ENCODE measurements at regions not wholly inside any gene's neighbourhood (a gene's known extent, or its start where the extent isn't known, plus 50 kb on each side); places are given as distances from the start of the nearest gene placed in this dataset.

DNA sequence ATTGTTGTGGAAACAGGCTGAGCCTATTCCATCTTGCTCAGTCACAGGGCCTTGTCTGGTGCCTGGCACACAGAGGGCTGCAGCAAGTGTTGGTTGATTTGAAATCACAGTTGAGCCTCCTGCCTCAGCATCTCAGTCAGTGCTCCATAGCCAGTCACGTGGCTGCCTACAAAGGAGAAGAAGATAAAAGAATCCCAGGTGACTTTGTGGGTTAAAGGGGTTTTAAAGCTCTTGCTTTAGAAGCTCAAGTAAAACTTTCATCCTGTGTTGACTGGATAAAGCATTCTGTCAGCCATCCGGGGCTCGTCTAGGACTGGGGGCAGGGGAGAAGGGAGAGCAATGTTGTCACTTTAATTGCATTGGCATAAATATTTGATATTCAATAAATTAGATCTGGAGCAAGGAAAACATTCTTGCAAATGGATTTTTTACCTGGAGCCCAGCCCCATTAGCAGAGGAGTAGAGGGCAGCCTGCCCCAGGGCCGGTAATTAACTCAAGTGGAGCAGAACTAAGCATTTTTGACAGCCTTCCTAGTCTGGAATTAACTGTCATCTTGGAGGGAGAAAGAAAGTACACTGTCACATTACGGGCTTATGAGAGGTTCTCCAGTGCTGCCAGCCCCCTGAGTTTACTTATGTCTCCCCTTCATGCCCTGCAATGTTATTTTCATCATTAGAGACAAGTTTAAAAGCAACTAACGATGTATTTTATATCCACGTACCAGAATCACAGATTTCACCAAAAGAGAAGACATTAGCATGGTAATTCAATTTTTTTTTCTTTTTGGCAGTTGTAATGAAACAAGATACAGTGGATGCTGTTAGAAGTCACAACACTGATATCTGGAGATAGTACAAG lies 71.7 kb upstream of the GTSF1L start:
- no peak overlapping the region for H3K4me3 ChIP-seq
- no peak for DNase-seq
- H3K4me1 ChIP-seq: no peaks in the 10 kb centered on the region
- H3K27ac ChIP-seq: no peak overlapping the region
- no peaks in the 10 kb centered on the region for H3K27me3 ChIP-seq
- WGBS, 2 donors: 42 to 58% methylated on average over 7 of the region's 7 CpGs
- H3K36me3 ChIP-seq (ENCODE audit: low read depth, missing control alignments): no peaks in the 10 kb centered on the region
- TF ChIP-seq POLR2A (IDR thresholded peaks at IDR 0.05): no peak
- H3K9me3 ChIP-seq: no peaks in the 10 kb centered on the region
- intact Hi-C loops (cut with DNase I; ENCODE audit: low total_unique reads): no loop called here

DNA sequence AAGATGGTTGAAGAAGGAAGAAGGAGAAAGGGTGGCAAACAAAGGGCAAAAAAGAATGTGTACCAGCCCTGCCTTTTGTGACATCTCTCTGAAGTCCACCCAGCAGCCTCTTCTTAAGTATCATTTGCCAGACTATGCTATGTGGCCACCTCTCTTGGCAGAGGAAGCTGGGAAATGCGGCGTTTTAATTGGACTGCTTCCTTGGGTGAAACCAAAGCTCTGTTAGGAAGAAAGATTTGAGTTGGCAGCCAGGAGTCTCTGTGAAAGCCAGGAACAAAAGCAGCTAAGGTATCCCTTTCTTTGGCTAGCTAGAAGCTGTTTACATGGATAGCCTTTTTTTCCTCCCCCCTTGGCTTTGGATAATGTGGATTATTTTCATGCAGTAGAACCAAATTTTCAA lies 67.5 kb upstream of the GTSF1L start:
- TF ChIP-seq, protein P1, sequence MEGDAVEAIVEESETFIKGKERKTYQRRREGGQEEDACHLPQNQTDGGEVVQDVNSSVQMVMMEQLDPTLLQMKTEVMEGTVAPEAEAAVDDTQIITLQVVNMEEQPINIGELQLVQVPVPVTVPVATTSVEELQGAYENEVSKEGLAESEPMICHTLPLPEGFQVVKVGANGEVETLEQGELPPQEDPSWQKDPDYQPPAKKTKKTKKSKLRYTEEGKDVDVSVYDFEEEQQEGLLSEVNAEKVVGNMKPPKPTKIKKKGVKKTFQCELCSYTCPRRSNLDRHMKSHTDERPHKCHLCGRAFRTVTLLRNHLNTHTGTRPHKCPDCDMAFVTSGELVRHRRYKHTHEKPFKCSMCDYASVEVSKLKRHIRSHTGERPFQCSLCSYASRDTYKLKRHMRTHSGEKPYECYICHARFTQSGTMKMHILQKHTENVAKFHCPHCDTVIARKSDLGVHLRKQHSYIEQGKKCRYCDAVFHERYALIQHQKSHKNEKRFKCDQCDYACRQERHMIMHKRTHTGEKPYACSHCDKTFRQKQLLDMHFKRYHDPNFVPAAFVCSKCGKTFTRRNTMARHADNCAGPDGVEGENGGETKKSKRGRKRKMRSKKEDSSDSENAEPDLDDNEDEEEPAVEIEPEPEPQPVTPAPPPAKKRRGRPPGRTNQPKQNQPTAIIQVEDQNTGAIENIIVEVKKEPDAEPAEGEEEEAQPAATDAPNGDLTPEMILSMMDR (IDR thresholded peaks at IDR 0.05): no peak
- no peak for TF ChIP-seq POLR2A (IDR thresholded peaks at IDR 0.05)
- H3K36me3 ChIP-seq (ENCODE audit: low read depth, missing control alignments): no peaks in the 10 kb centered on the region
- WGBS, 2 donors: 91 to 97% methylated on average over 2 of the region's 2 CpGs
- no peaks in the 10 kb centered on the region for H3K9me3 ChIP-seq
- no peak for DNase-seq
- no peaks in the 10 kb centered on the region for H3K27me3 ChIP-seq
- H3K4me3 ChIP-seq: no peak overlapping the region
- H3K27ac ChIP-seq: no peak overlapping the region
- intact Hi-C loops (cut with DNase I; ENCODE audit: low total_unique reads): no loop called here
- no peaks in the 10 kb centered on the region for H3K4me1 ChIP-seq

DNA sequence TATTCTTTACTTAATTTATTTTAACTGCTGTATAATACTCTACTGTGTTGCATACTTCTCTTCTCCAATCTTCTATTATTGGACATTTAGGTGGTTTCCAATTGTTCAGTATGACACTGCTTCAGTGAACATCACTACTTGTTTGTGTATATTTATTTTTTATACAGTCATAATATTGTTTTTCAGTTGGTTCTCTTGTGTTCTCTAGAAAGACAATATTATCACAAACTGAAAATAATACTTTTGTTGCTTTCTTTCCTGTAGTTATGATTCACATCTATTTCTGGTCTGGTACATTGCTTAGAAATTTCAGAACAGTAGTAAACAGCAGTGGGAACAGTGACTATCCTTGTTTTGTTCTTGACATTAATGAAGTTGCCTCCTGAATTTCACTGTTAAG lies 62.8 kb upstream of the GTSF1L start:
- Histone ChIP-seq H3K36me3 (ENCODE audit: low read depth, missing control alignments) (no peaks in the 10 kb centered on the region), H3K27ac (no peak overlapping the region), H3K4me3 (no peak overlapping the region), H3K9me3 (no peaks in the 10 kb centered on the region), H3K27me3 (no peaks in the 10 kb centered on the region), H3K4me1 (no peaks in the 10 kb centered on the region)
- DNase-seq: no peak
- intact Hi-C loops (cut with DNase I; ENCODE audit: low total_unique reads): no loop called here
- no peak for TF ChIP-seq POLR2A (IDR thresholded peaks at IDR 0.05)
- TF ChIP-seq, protein P1 (IDR thresholded peaks at IDR 0.05): no peak

DNA sequence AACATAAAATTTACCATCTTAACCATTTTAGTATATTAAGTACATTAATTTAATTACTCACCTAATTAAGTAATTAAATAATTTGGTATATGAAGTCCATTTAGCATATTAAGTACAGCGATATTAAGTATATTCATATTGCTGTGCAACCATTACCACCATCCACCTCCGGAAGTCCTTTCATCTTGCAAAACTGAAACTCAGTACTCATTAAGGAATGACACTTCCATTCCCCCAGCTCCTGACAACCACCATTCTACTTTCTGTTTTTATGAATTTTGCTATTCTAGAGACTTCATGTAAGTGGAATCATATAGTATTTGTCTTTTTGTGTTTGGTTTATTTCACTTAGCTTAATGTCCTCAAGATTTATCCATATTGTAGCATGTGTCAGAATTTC lies 61.1 kb upstream of the GTSF1L start:
- intact Hi-C loops (cut with DNase I; ENCODE audit: low total_unique reads): no loop called here

DNA sequence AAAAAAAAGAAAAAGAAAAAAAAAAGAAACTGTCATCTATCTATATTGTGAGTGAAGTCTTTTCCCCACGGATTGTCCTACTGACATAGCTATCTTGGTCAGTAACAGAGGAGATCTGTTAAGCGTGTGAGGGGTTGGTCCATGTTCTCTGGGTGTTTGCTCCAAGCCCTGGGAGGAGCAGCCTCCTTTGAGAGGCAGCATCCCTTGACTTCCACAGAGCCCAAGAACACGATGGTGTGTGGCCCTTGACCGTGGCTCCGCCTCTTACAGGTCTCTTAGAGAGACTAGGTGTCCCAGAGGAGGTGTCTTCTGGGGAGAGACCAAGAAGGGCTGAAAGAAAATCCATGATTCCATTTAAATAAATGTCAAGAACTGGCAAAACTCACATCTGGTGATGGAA lies 60.1 kb upstream of the GTSF1L start:
- Histone ChIP-seq H3K27ac (no peak overlapping the region), H3K4me3 (no peak overlapping the region), H3K27me3 (no peaks in the 10 kb centered on the region), H3K36me3 (ENCODE audit: low read depth, missing control alignments) (no peaks in the 10 kb centered on the region), H3K9me3 (no peaks in the 10 kb centered on the region), H3K4me1 (no peaks in the 10 kb centered on the region)
- WGBS, 2 donors: 82 to 84% methylated on average over 5 of the region's 5 CpGs
- no peak for DNase-seq
- TF ChIP-seq POLR2A (IDR thresholded peaks at IDR 0.05): no peak
- TF ChIP-seq, protein P1 (IDR thresholded peaks at IDR 0.05): no peak
- intact Hi-C loops (cut with DNase I; ENCODE audit: low total_unique reads): no loop called here

More for the DNA sequence above, 61.1 kb upstream of the GTSF1L start:
- H3K9me3 ChIP-seq: no peaks in the 10 kb centered on the region
- no peaks in the 10 kb centered on the region for H3K4me1 ChIP-seq
- no peak for TF ChIP-seq POLR2A (IDR thresholded peaks at IDR 0.05)
- TF ChIP-seq, protein P1 (IDR thresholded peaks at IDR 0.05): no peak
- no peaks in the 10 kb centered on the region for H3K36me3 ChIP-seq (ENCODE audit: low read depth, missing control alignments)
- H3K27ac ChIP-seq: no peak overlapping the region
- 93 to 97% methylated on average over 2 of the region's 2 CpGs for WGBS, 2 donors
- no peak overlapping the region for H3K4me3 ChIP-seq
- H3K27me3 ChIP-seq: no peaks in the 10 kb centered on the region
- no peak for DNase-seq

Data from testis (tissue), 2 donors.